ENCODE measurements at regions not wholly inside any gene's neighbourhood (a gene's known extent, or its start where the extent isn't known, plus 50 kb on each side); places are given as distances from the start of the nearest gene placed in this dataset.

GRCh38 chr15:36313021-36313420, 266.4 kb upstream of the CDIN1 start:
- no peaks in the 10 kb centered on the region for H3K36me3 ChIP-seq (ENCODE audit: control insufficient read depth, insufficient read depth, low read length, severe bottlenecking)
- H3K27me3 ChIP-seq (replicated peaks; ENCODE audit: control insufficient read depth, insufficient read depth, low read length), result no peaks in the 10 kb centered on the region
- no peaks in the 10 kb centered on the region for H3K4me1 ChIP-seq (ENCODE audit: control insufficient read depth, insufficient read depth, low read length)
- DNase-seq (ENCODE audit: low read depth), result no peak
- H3K9me3 ChIP-seq (ENCODE audit: control insufficient read depth, low read length), result peaks cover 5% of the 10 kb centered on the region
- no peak overlapping the region for H3K4me3 ChIP-seq (ENCODE audit: low read length)
- H3K9ac ChIP-seq (ENCODE audit: low read length), result no peak overlapping the region

- Histone ChIP-seq H3K4me1 (ENCODE audit: control insufficient read depth, insufficient read depth, low read length) (no peaks in the 10 kb centered on the region), H3K9ac (ENCODE audit: low read length) (no peak overlapping the region), H3K9me3 (ENCODE audit: control insufficient read depth, low read length) (peaks cover 2% of the 10 kb centered on the region), H3K4me3 (ENCODE audit: low read length) (no peak overlapping the region), H3K36me3 (ENCODE audit: control insufficient read depth, insufficient read depth, low read length, severe bottlenecking) (no peaks in the 10 kb centered on the region), H3K27me3 (replicated peaks; ENCODE audit: control insufficient read depth, insufficient read depth, low read length) (no peaks in the 10 kb centered on the region)
- no peak for DNase-seq (ENCODE audit: low read depth)
These were observed 265.6 kb upstream of the CDIN1 start for GRCh38 chr15:36313736-36314280.

DNA sequence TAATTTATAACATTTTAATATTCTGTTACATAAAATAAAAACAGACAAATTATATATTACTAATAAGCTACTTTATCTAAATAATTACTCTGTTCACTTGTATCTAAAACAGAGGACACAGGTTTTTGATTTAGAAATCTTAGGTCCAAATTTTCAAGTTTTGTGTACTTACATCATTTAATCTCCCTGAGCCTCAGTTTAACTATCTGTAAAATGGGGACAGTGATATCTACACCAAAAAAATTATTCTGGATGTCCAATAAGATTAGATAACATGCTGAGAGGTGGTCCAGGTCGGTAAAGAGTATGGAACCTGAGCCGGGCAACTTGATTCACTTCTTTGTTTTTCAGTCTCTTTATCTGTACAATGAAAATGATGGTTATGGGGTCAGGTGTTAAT, 263.8 kb upstream of the CDIN1 start:
- no peak overlapping the region for H3K4me3 ChIP-seq (ENCODE audit: low read length)
- no peaks in the 10 kb centered on the region for H3K4me1 ChIP-seq (ENCODE audit: control insufficient read depth, insufficient read depth, low read length)
- H3K9me3 ChIP-seq (ENCODE audit: control insufficient read depth, low read length), result no peaks in the 10 kb centered on the region
- H3K9ac ChIP-seq (ENCODE audit: low read length), result no peak overlapping the region
- H3K36me3 ChIP-seq (ENCODE audit: control insufficient read depth, insufficient read depth, low read length, severe bottlenecking), result no peaks in the 10 kb centered on the region
- no peaks in the 10 kb centered on the region for H3K27me3 ChIP-seq (replicated peaks; ENCODE audit: control insufficient read depth, insufficient read depth, low read length)
- no peak for DNase-seq (ENCODE audit: low read depth)

GRCh38 chr15:36323615-36324014, 255.8 kb upstream of the CDIN1 start:
- peak; percentile 19 for DNase-seq (ENCODE audit: low read depth)
- no peaks in the 10 kb centered on the region for H3K27me3 ChIP-seq (replicated peaks; ENCODE audit: control insufficient read depth, insufficient read depth, low read length)
- H3K9ac ChIP-seq (ENCODE audit: low read length), result no peak overlapping the region
- H3K4me3 ChIP-seq (ENCODE audit: low read length), result no peak overlapping the region
- no peaks in the 10 kb centered on the region for H3K36me3 ChIP-seq (ENCODE audit: control insufficient read depth, insufficient read depth, low read length, severe bottlenecking)
- H3K9me3 ChIP-seq (ENCODE audit: control insufficient read depth, low read length), result no peaks in the 10 kb centered on the region
- H3K4me1 ChIP-seq (ENCODE audit: control insufficient read depth, insufficient read depth, low read length), result no peaks in the 10 kb centered on the region

DNA sequence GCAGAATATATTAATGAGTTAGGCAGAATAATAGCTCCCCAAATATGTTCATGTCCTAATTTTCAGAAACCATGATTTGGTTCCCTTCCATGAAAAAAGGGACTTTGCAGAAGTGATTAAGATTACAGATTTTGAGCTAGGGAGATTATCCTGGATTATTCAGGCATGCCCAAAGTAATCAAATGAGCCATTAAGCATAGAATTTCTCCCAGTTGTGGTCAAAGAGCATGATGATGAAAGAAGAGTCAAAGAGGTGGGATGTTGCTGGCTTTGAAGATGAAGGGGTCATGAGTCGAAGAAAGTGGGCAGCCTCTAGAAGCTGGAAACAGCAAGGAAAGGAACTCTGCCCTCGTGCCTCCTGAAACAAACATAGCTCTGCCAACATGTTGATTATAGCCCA, 254.2 kb upstream of the CDIN1 start:
- H3K36me3 ChIP-seq (ENCODE audit: control insufficient read depth, insufficient read depth, low read length, severe bottlenecking), result no peaks in the 10 kb centered on the region
- H3K9me3 ChIP-seq (ENCODE audit: control insufficient read depth, low read length), result no peaks in the 10 kb centered on the region
- no peaks in the 10 kb centered on the region for H3K4me1 ChIP-seq (ENCODE audit: control insufficient read depth, insufficient read depth, low read length)
- H3K27me3 ChIP-seq (replicated peaks; ENCODE audit: control insufficient read depth, insufficient read depth, low read length), result no peaks in the 10 kb centered on the region
- H3K9ac ChIP-seq (ENCODE audit: low read length), result no peak overlapping the region
- no peak overlapping the region for H3K4me3 ChIP-seq (ENCODE audit: low read length)
- DNase-seq (ENCODE audit: low read depth), result no peak

- H3K27me3 ChIP-seq (replicated peaks; ENCODE audit: control insufficient read depth, insufficient read depth, low read length), result no peaks in the 10 kb centered on the region
- H3K4me3 ChIP-seq (ENCODE audit: low read length), result no peak overlapping the region
- peaks cover 12% of the 10 kb centered on the region for H3K4me1 ChIP-seq (ENCODE audit: control insufficient read depth, insufficient read depth, low read length)
- no peaks in the 10 kb centered on the region for H3K9me3 ChIP-seq (ENCODE audit: control insufficient read depth, low read length)
- H3K36me3 ChIP-seq (ENCODE audit: control insufficient read depth, insufficient read depth, low read length, severe bottlenecking), result no peaks in the 10 kb centered on the region
- no peak for DNase-seq (ENCODE audit: low read depth)
- no peak overlapping the region for H3K9ac ChIP-seq (ENCODE audit: low read length)
These were observed 249.8 kb upstream of the CDIN1 start for GRCh38 chr15:36329592-36329991.

- no peaks in the 10 kb centered on the region for H3K9me3 ChIP-seq (ENCODE audit: control insufficient read depth, low read length)
- no peaks in the 10 kb centered on the region for H3K36me3 ChIP-seq (ENCODE audit: control insufficient read depth, insufficient read depth, low read length, severe bottlenecking)
- no peak for DNase-seq (ENCODE audit: low read depth)
- no peak overlapping the region for H3K9ac ChIP-seq (ENCODE audit: low read length)
- H3K27me3 ChIP-seq (replicated peaks; ENCODE audit: control insufficient read depth, insufficient read depth, low read length), result no peaks in the 10 kb centered on the region
- peaks cover 12% of the 10 kb centered on the region for H3K4me1 ChIP-seq (ENCODE audit: control insufficient read depth, insufficient read depth, low read length)
- no peak overlapping the region for H3K4me3 ChIP-seq (ENCODE audit: low read length)
These were observed 248.8 kb upstream of the CDIN1 start for GRCh38 chr15:36330598-36330997.

DNA sequence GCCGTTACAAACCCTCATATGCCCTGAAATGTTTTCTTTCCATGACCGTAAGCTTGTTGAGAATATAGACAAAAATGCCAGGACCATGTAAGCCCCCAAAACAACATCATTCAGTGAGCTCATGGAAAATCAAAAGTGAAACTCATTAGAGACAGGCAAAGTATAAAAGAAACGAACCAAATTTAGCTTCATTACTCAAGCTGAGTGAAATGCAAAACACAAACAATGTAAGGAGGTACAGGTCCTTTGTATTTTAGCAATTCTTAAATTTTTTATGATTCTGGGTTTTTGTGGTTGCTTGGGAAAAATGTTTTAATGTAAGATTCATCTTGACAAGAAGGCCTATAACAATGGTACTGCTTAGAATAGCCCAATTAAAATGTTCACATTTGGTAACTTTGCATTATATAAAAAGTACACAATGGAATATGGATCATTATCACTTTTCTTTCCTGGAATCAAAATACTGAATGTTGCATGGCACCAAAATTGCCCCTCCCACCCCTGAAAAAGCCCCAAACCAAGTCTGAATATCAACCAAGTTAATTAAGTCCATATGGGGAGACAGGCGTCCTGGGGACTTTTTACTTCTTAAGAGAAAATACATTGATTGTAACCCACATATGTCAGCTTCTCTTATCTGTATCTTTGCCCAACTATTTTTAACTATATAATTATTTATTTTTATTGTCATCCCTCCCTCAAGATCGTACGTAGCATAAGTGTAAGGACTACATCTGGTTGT, 247.7 kb upstream of the CDIN1 start:
- Histone ChIP-seq H3K9me3 (ENCODE audit: control insufficient read depth, low read length) (no peaks in the 10 kb centered on the region), H3K27me3 (replicated peaks; ENCODE audit: control insufficient read depth, insufficient read depth, low read length) (no peaks in the 10 kb centered on the region), H3K4me3 (ENCODE audit: low read length) (peak overlapping the region; percentile 47), H3K36me3 (ENCODE audit: control insufficient read depth, insufficient read depth, low read length, severe bottlenecking) (no peaks in the 10 kb centered on the region), H3K9ac (ENCODE audit: low read length) (peak overlapping the region; percentile 4), H3K4me1 (ENCODE audit: control insufficient read depth, insufficient read depth, low read length) (peaks cover 12% of the 10 kb centered on the region)
- peak; percentile 51 for DNase-seq (ENCODE audit: low read depth)

DNA sequence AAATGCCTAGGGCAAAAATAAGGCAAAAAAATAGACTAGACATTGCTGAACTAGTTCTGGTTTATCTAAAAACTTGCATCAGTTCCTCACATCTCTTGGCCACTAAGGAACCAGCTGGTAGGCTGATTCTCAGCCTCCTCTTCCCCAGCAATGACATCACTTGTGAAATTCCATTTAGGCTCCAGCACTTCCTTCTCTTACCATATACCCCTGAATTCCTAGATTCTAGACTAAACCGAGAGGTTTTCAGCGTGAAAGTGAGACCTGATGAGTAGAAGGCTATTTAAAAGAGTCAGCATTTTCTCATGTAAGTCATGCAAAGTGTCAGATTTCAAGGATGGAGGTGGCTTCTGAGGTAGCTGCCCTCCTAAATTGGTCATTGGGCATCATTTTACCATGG, 247.1 kb upstream of the CDIN1 start:
- Histone ChIP-seq H3K9me3 (ENCODE audit: control insufficient read depth, low read length) (no peaks in the 10 kb centered on the region), H3K9ac (ENCODE audit: low read length) (no peak overlapping the region), H3K27me3 (replicated peaks; ENCODE audit: control insufficient read depth, insufficient read depth, low read length) (no peaks in the 10 kb centered on the region), H3K4me3 (ENCODE audit: low read length) (no peak overlapping the region), H3K36me3 (ENCODE audit: control insufficient read depth, insufficient read depth, low read length, severe bottlenecking) (no peaks in the 10 kb centered on the region), H3K4me1 (ENCODE audit: control insufficient read depth, insufficient read depth, low read length) (peaks cover 12% of the 10 kb centered on the region)
- peak; percentile 43 for DNase-seq (ENCODE audit: low read depth)

GRCh38 chr15:36332896-36333295, 246.5 kb upstream of the CDIN1 start:
- no peak for DNase-seq (ENCODE audit: low read depth)
- Histone ChIP-seq H3K36me3 (ENCODE audit: control insufficient read depth, insufficient read depth, low read length, severe bottlenecking) (no peaks in the 10 kb centered on the region), H3K9ac (ENCODE audit: low read length) (no peak overlapping the region), H3K27me3 (replicated peaks; ENCODE audit: control insufficient read depth, insufficient read depth, low read length) (no peaks in the 10 kb centered on the region), H3K4me1 (ENCODE audit: control insufficient read depth, insufficient read depth, low read length) (peaks cover 12% of the 10 kb centered on the region), H3K4me3 (ENCODE audit: low read length) (no peak overlapping the region), H3K9me3 (ENCODE audit: control insufficient read depth, low read length) (no peaks in the 10 kb centered on the region)

DNA sequence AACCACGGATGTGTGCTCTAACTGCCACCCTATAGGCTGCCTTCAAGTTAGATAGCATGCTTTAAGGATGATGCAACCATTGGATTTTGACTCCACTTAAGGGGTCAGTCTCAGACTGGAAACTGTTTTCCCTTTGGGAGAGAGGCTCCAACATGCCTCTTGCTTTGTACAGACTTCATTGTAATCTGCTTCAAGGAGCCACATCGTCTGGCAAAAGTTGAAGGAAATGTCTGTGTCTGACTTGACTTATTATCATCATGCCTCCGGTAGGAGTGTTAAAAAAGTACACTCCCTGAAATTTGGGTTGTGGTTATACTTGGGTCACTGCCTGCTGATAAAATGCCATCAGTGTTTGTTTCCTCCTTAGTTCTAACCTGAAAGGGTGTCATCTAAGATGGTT, 245.4 kb upstream of the CDIN1 start:
- H3K27me3 ChIP-seq (replicated peaks; ENCODE audit: control insufficient read depth, insufficient read depth, low read length), result no peaks in the 10 kb centered on the region
- H3K9me3 ChIP-seq (ENCODE audit: control insufficient read depth, low read length), result no peaks in the 10 kb centered on the region
- DNase-seq (ENCODE audit: low read depth), result peak; percentile 47
- H3K4me1 ChIP-seq (ENCODE audit: control insufficient read depth, insufficient read depth, low read length), result peaks cover 12% of the 10 kb centered on the region
- H3K9ac ChIP-seq (ENCODE audit: low read length), result no peak overlapping the region
- no peaks in the 10 kb centered on the region for H3K36me3 ChIP-seq (ENCODE audit: control insufficient read depth, insufficient read depth, low read length, severe bottlenecking)
- H3K4me3 ChIP-seq (ENCODE audit: low read length), result no peak overlapping the region

DNA sequence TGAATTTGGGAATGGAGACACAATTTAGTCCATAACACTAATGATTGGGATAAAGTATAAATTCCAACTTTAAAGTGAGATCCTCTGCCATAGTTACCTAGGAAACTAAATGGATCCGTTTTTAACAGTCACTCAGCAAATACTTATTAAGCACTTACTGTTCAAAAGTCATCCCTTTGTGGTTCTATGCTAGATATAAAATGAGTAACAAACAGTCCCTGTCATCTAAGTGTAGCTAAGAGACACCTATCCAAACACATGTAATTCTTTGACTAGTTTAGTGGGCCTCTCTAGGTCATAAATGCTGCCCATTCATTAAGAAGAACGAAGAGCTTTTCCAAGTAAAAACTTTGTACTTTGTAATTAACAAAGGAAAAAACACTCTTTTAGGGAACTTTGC, 244.2 kb upstream of the CDIN1 start:
- no peak for DNase-seq (ENCODE audit: low read depth)
- H3K9ac ChIP-seq (ENCODE audit: low read length), result no peak overlapping the region
- peaks cover 12% of the 10 kb centered on the region for H3K4me1 ChIP-seq (ENCODE audit: control insufficient read depth, insufficient read depth, low read length)
- H3K27me3 ChIP-seq (replicated peaks; ENCODE audit: control insufficient read depth, insufficient read depth, low read length), result no peaks in the 10 kb centered on the region
- no peak overlapping the region for H3K4me3 ChIP-seq (ENCODE audit: low read length)
- no peaks in the 10 kb centered on the region for H3K9me3 ChIP-seq (ENCODE audit: control insufficient read depth, low read length)
- no peaks in the 10 kb centered on the region for H3K36me3 ChIP-seq (ENCODE audit: control insufficient read depth, insufficient read depth, low read length, severe bottlenecking)
